ENCODE measurements at regions not wholly inside any gene's neighbourhood (a gene's known extent, or its start where the extent isn't known, plus 50 kb on each side); places are given as distances from the start of the nearest gene placed in this dataset.

GRCh38 chr7:13327669-13328068 lies 640.2 kb downstream of the ARL4A start:
- Mint-ChIP-seq H3K9me3 (no peaks in the 10 kb centered on the region), H3K4me1 (no peaks in the 10 kb centered on the region), H3K27ac (ENCODE audit: low read depth) (no peak overlapping the region), H3K27me3 (no peaks in the 10 kb centered on the region), H3K4me3 (no peak overlapping the region), H3K36me3 (ENCODE audit: insufficient read depth) (no peaks in the 10 kb centered on the region)
- DNase-seq (ENCODE audit: low spot score in 2 of 2), result no peak
- no peak for ATAC-seq (replicated peaks; ENCODE audit: extremely low read depth, poor library complexity, severe bottlenecking)

- H3K9me3 Mint-ChIP-seq, result no peaks in the 10 kb centered on the region
- H3K27me3 Mint-ChIP-seq, result no peaks in the 10 kb centered on the region
- H3K27ac Mint-ChIP-seq (ENCODE audit: low read depth), result no peak overlapping the region
- ATAC-seq (replicated peaks; ENCODE audit: extremely low read depth, poor library complexity, severe bottlenecking) (no peak), DNase-seq (ENCODE audit: low spot score in 2 of 2) (no peak)
- no peaks in the 10 kb centered on the region for H3K36me3 Mint-ChIP-seq (ENCODE audit: insufficient read depth)
- no peaks in the 10 kb centered on the region for H3K4me1 Mint-ChIP-seq
- H3K4me3 Mint-ChIP-seq, result no peak overlapping the region
Observed at GRCh38 chr7:13333371-13333770, 645.9 kb downstream of the ARL4A start.

DNA sequence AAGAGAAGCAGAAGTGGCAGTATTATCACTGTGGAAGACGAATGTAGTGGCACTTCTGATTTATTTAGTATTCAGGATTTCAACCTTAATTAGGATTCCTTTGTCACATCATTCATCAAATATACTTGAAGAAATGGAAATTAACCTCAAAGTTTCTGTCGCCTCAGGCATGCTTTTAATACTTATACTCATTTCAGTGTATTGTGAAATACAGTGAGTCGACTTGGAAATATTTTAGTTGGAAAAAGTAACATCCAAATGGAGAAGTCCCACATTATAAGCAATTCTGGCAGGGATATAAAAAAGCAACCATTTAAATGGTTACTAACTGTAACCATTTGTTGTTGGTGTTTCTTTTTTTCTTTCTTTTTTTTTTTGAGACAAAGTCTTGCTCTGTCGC lies 648.8 kb downstream of the ARL4A start:
- Mint-ChIP-seq H3K27ac (ENCODE audit: low read depth) (no peak overlapping the region), H3K9me3 (no peaks in the 10 kb centered on the region), H3K27me3 (no peaks in the 10 kb centered on the region), H3K36me3 (ENCODE audit: insufficient read depth) (no peaks in the 10 kb centered on the region), H3K4me1 (no peaks in the 10 kb centered on the region), H3K4me3 (no peak overlapping the region)
- DNase-seq (ENCODE audit: low spot score in 2 of 2) (no peak), ATAC-seq (replicated peaks; ENCODE audit: extremely low read depth, poor library complexity, severe bottlenecking) (no peak)

GRCh38 chr7:13352677-13353076 lies 636.8 kb downstream of the ETV1 start:
- Mint-ChIP-seq H3K36me3 (ENCODE audit: insufficient read depth) (no peaks in the 10 kb centered on the region), H3K4me1 (no peaks in the 10 kb centered on the region), H3K9me3 (no peaks in the 10 kb centered on the region), H3K27me3 (no peaks in the 10 kb centered on the region), H3K4me3 (no peak overlapping the region), H3K27ac (ENCODE audit: low read depth) (no peak overlapping the region)
- DNase-seq (ENCODE audit: low spot score in 2 of 2) (no peak), ATAC-seq (replicated peaks; ENCODE audit: extremely low read depth, poor library complexity, severe bottlenecking) (no peak)

DNA sequence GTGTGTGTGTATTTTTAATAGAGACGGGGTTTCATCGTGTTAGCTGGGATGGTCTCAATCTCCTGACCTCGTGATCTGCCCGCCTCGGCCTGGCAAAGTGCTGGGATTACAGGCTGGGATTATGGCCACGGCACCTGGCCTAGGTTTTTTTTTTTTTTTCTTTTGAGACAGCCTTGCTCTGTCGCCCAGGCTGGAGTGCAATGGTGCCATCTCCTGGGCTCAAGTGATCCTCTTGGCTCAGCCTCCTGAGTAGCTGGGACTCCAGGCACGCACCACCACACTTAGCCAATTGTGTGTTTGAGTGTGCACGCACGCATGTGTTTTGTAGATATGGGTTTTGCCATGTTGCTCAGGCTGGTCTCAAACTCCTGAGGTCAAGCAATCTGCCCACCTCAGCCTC lies 629.8 kb downstream of the ETV1 start:
- Mint-ChIP-seq H3K9me3 (no peaks in the 10 kb centered on the region), H3K36me3 (ENCODE audit: insufficient read depth) (no peaks in the 10 kb centered on the region), H3K27me3 (no peaks in the 10 kb centered on the region), H3K4me3 (no peak overlapping the region), H3K27ac (ENCODE audit: low read depth) (no peak overlapping the region), H3K4me1 (no peaks in the 10 kb centered on the region)
- DNase-seq (ENCODE audit: low spot score in 2 of 2) (no peak), ATAC-seq (replicated peaks; ENCODE audit: extremely low read depth, poor library complexity, severe bottlenecking) (no peak)

DNA sequence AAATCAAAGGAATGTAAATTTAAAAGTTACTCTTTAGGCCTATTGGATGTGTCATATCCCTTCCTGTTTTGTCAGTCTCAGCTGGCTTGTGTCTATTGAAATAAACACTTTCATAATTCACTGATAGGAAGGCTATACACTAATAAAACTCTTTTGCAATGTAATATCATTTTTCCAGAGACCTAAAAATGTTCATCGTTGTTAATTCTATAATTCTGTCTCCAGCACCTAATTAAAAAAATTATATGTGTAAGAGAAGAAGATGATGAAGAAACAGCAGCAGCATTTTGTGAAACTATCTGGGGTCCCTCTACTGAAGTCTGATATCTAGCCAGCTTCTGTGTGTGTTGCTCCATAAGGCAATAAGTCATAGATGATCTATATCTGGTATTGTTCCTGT lies 602.7 kb downstream of the ETV1 start:
- Mint-ChIP-seq H3K27ac (ENCODE audit: low read depth) (no peak overlapping the region), H3K4me1 (no peaks in the 10 kb centered on the region), H3K27me3 (no peaks in the 10 kb centered on the region), H3K4me3 (no peak overlapping the region), H3K36me3 (ENCODE audit: insufficient read depth) (no peaks in the 10 kb centered on the region), H3K9me3 (peaks cover 5% of the 10 kb centered on the region)
- ATAC-seq (replicated peaks; ENCODE audit: extremely low read depth, poor library complexity, severe bottlenecking) (no peak), DNase-seq (ENCODE audit: low spot score in 2 of 2) (no peak)

DNA sequence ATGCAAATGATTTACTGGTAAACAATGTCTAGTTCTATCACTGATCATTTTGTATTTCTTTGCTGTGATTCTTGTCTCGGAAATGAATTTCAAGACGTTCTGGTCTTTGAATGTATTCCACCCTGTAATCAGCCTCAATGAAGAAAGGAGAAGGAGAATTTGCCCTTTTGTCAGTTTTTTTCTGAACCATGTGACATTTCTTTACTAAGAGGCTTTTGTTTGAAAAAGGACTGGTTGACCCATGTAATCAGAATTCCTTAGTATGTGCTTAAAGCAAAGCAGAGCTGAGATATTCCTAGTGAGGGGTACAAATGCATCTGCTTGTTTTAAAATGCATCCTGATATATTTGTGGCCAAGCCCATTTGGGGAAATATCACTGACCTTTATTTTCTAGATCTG lies 581.6 kb downstream of the ETV1 start:
- Mint-ChIP-seq H3K4me3 (no peak overlapping the region), H3K27me3 (no peaks in the 10 kb centered on the region), H3K9me3 (no peaks in the 10 kb centered on the region), H3K36me3 (ENCODE audit: insufficient read depth) (no peaks in the 10 kb centered on the region), H3K27ac (ENCODE audit: low read depth) (no peak overlapping the region), H3K4me1 (no peaks in the 10 kb centered on the region)
- no peak for ATAC-seq (replicated peaks; ENCODE audit: extremely low read depth, poor library complexity, severe bottlenecking)
- no peak for DNase-seq (ENCODE audit: low spot score in 2 of 2)

GRCh38 chr7:13411151-13411550 lies 578.3 kb downstream of the ETV1 start:
- Mint-ChIP-seq H3K9me3 (no peaks in the 10 kb centered on the region), H3K27me3 (no peaks in the 10 kb centered on the region), H3K4me1 (no peaks in the 10 kb centered on the region), H3K27ac (ENCODE audit: low read depth) (no peak overlapping the region), H3K36me3 (ENCODE audit: insufficient read depth) (no peaks in the 10 kb centered on the region), H3K4me3 (no peak overlapping the region)
- ATAC-seq (replicated peaks; ENCODE audit: extremely low read depth, poor library complexity, severe bottlenecking) (no peak), DNase-seq (ENCODE audit: low spot score in 2 of 2) (no peak)

DNA sequence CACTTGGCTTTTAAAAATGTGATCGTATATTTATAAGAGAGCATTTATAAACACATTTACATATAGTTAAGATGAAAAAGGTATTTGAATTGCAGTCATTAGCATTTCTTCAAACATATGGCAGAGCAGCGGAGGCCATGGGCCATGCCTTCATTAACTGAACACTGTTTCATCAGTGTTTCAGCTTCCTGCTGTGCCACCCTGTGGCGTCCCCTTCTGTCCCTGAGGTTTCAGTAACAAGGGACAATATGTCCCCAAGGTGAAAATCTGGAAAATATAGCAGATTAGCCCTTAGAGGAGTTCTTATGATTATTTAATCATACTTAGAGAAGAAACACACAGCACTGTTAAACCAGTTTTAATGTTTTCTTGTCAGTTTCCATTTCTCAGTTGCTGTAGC lies 577.8 kb downstream of the ETV1 start:
- H3K4me3 Mint-ChIP-seq, result no peak overlapping the region
- H3K36me3 Mint-ChIP-seq (ENCODE audit: insufficient read depth), result no peaks in the 10 kb centered on the region
- ATAC-seq (replicated peaks; ENCODE audit: extremely low read depth, poor library complexity, severe bottlenecking) (no peak), DNase-seq (ENCODE audit: low spot score in 2 of 2) (no peak)
- no peak overlapping the region for H3K27ac Mint-ChIP-seq (ENCODE audit: low read depth)
- H3K4me1 Mint-ChIP-seq, result no peaks in the 10 kb centered on the region
- no peaks in the 10 kb centered on the region for H3K27me3 Mint-ChIP-seq
- no peaks in the 10 kb centered on the region for H3K9me3 Mint-ChIP-seq

DNA sequence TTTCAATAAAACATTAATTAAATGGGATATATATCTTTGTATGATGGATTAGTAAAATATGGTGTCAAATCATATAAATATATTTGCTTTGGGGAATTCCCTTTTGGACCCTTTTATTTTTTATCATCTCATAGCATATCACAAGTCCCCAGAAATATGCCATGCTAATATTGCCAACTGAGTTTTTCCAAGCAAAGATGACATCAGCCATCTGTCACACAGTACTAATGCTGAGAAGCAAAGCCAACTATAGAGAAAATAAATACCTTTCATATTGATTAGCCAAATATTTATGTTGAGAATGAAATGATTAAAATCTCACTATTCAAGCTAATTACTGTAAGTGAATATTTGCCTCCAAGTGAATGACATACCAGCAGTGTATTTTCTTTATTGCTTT lies 575.3 kb downstream of the ETV1 start:
- DNase-seq (ENCODE audit: low spot score in 2 of 2) (no peak), ATAC-seq (replicated peaks; ENCODE audit: extremely low read depth, poor library complexity, severe bottlenecking) (no peak)
- no peaks in the 10 kb centered on the region for H3K36me3 Mint-ChIP-seq (ENCODE audit: insufficient read depth)
- no peaks in the 10 kb centered on the region for H3K9me3 Mint-ChIP-seq
- H3K4me1 Mint-ChIP-seq, result no peaks in the 10 kb centered on the region
- no peaks in the 10 kb centered on the region for H3K27me3 Mint-ChIP-seq
- no peak overlapping the region for H3K4me3 Mint-ChIP-seq
- no peak overlapping the region for H3K27ac Mint-ChIP-seq (ENCODE audit: low read depth)

DNA sequence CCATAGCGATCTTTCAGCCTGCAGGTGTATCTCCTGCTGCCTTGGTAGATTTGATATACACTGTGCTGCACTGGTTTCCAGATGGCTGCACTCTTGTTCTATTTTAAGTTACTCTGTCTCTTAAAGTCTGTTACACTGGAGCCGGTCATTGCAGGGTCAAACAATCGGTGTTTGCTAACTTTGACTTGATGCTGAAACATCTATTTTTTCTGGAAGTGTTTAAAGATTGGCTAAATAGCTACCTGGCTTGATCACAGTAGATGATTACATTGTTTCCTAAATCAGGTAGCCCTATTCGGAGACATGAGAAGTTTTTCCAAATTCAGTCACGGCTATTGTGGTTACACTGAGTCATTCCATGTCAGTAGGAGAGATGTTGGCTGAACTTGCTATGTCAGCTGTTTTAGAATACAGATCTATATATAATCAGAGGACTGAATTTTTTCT lies 574.8 kb downstream of the ETV1 start:
- H3K9me3 Mint-ChIP-seq, result no peaks in the 10 kb centered on the region
- no peaks in the 10 kb centered on the region for H3K4me1 Mint-ChIP-seq
- no peak for DNase-seq (ENCODE audit: low spot score in 2 of 2)
- H3K36me3 Mint-ChIP-seq (ENCODE audit: insufficient read depth), result no peaks in the 10 kb centered on the region
- H3K27ac Mint-ChIP-seq (ENCODE audit: low read depth), result no peak overlapping the region
- H3K27me3 Mint-ChIP-seq, result no peaks in the 10 kb centered on the region
- no peak for ATAC-seq (replicated peaks; ENCODE audit: extremely low read depth, poor library complexity, severe bottlenecking)
- no peak overlapping the region for H3K4me3 Mint-ChIP-seq

- H3K36me3 Mint-ChIP-seq (ENCODE audit: insufficient read depth), result no peaks in the 10 kb centered on the region
Observed at GRCh38 chr7:13416071-13416470, 573.4 kb downstream of the ETV1 start.

GRCh38 chr7:13416544-13416943 lies 572.9 kb downstream of the ETV1 start:
- Mint-ChIP-seq H3K36me3 (ENCODE audit: insufficient read depth) (no peaks in the 10 kb centered on the region), H3K4me3 (no peak overlapping the region), H3K4me1 (no peaks in the 10 kb centered on the region), H3K27ac (ENCODE audit: low read depth) (no peak overlapping the region), H3K9me3 (no peaks in the 10 kb centered on the region), H3K27me3 (no peaks in the 10 kb centered on the region)
- DNase-seq (ENCODE audit: low spot score in 2 of 2), result no peak
- ATAC-seq (replicated peaks; ENCODE audit: extremely low read depth, poor library complexity, severe bottlenecking), result no peak

More at GRCh38 chr7:13416071-13416470, 573.4 kb downstream of the ETV1 start:
- H3K4me3 Mint-ChIP-seq, result no peak overlapping the region
- no peak for DNase-seq (ENCODE audit: low spot score in 2 of 2)
- no peaks in the 10 kb centered on the region for H3K27me3 Mint-ChIP-seq
- ATAC-seq (replicated peaks; ENCODE audit: extremely low read depth, poor library complexity, severe bottlenecking), result no peak
- H3K9me3 Mint-ChIP-seq, result no peaks in the 10 kb centered on the region
- no peaks in the 10 kb centered on the region for H3K4me1 Mint-ChIP-seq
- no peak overlapping the region for H3K27ac Mint-ChIP-seq (ENCODE audit: low read depth)

- Mint-ChIP-seq H3K27me3 (no peaks in the 10 kb centered on the region), H3K9me3 (peaks cover 13% of the 10 kb centered on the region), H3K36me3 (ENCODE audit: insufficient read depth) (no peaks in the 10 kb centered on the region), H3K4me1 (no peaks in the 10 kb centered on the region), H3K4me3 (no peak overlapping the region), H3K27ac (ENCODE audit: low read depth) (no peak overlapping the region)
- DNase-seq (ENCODE audit: low spot score in 2 of 2) (no peak), ATAC-seq (replicated peaks; ENCODE audit: extremely low read depth, poor library complexity, severe bottlenecking) (no peak)
Observed at GRCh38 chr7:13420726-13421125, 568.7 kb downstream of the ETV1 start.

Data from central memory CD8-positive, alpha-beta T cell (primary cell).